ENCODE measurements at regions not wholly inside any gene's neighbourhood (a gene's known extent, or its start where the extent isn't known, plus 50 kb on each side); places are given as distances from the start of the nearest gene placed in this dataset.
"Not testable (repeated sequence)": the region's sequence is repeated elsewhere in the genome, so short reads cannot be mapped to it uniquely, and the experiment has no call there.

DNA sequence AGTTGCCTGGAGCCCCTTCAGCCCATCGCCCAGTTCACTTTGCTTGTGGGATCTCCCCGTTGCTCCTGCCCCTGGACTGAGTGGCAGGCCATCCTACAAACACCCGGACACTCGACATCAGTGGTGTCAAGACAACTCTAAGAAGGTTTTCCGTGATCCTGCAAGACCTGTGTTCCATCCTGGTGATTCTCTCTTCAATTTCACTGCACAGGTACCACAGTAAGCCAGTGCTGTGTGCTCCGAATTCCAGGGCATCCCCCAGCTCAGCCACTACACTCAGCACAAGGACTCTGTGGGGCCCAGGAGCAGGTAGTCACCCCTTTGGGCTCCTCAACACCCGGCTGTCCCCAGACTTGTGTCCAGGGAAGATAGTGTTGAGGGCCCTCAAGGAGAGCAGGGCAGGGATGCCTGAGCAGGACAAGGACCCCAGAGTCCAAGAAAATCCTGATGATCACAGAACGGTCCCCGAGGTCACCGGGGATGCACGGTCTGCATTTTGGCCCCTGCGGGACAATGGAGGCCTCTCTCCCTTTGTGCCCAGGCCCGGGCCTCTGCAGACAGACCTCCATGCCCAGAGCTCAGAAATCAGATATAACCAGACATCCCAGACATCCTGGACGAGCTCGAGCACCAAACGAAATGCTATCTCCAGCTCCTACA, 146.9 kb upstream of the C1QTNF3 start:
- DNase-seq, result not testable (repeated sequence)

DNA sequence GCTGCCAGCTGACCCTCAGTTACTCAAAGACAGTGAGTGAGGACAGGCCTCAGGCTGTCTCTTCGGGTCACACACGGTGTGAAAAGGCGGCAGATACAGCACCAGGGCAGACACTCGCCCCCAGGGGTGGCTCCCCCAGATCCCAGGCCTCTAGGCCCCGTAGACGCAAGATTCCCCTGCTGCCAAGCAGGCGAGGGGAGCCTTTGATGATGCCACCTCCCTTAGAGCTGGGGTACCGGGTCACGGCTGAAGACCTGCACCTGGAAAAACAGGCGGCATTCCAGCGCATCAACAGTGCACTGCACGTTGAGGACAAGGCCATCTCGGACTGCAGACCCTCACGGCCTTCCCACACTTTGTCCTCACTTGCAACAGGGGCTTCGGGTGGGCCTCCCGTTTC, 147.5 kb upstream of the C1QTNF3 start:
- DNase-seq, result not testable (repeated sequence)

DNA sequence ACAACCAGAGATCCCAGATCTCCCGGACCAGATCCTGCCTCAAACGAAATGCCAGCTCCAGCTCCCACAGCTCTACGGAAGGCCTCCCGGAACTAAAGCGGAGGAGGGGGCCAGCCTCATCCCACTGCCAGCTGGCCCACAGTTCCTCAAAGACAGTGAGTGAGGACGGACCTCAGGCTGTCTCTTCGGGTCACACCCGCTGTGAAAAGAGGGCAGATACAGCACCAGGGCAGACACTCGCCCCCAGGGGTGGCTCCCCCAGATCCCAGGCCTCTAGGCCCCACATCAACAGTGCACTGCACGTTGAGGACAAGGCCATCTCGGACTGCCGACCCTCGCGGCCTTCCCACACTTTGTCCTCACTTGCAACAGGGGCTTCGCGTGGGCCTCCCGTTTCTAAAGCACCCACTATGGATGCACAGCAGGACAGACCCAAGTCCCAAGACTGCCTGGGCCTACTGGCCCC, 148.3 kb upstream of the C1QTNF3 start:
- not testable (repeated sequence) for DNase-seq

DNA sequence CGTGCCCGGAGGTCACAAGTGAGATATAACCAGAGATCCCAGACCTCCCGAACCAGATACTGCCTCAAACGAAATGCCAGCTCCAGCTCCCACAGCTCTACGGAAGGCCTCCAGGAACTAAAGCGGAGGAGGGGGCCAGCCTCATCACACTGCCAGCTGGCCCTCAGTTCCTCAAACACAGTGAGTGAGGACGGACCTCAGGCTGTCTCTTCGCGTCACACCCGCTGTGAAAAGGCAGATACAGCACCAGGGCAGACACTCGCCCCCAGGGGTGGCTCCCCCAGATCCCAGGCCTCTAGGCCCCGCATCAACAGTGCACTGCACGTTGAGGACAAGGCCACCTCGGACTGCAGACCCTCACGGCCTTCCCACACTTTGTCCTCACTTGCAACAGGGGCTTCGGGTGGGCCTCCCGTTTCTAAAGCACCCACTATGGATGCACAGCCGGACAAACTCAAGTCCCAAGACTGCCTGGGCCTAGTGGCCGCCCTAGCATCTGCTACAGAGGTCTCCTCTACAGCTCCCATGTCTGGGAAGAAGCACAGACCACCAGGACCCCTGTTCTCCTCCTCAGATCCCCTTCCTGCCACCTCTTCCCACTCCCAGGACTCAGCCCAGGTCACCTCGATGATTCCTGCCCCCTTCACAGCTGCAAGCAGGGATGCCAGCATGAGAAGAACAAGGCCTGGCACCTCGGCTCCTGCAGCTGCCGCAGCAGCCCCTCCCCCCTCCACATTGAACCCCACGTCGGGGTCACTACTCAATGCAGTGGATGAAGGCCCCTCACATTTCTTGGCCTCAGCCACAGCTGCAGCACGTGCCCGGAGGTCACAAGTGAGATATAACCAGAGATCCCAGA, 149.3 kb upstream of the C1QTNF3 start:
- DNase-seq, result not testable (repeated sequence)

DNA sequence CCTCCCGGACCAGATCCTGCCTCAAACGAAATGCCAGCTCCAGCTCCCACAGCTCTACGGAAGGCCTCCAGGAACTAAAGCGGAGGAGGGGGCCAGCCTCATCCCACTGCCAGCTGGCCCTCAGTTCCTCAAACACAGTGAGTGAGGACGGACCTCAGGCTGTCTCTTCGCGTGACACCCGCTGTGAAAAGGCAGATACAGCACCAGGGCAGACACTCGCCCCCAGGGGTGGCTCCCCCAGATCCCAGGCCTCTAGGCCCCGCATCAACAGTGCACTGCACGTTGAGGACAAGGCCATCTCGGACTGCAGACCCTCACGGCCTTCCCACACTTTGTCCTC, 149.9 kb upstream of the C1QTNF3 start:
- DNase-seq, result not testable (repeated sequence)

DNA sequence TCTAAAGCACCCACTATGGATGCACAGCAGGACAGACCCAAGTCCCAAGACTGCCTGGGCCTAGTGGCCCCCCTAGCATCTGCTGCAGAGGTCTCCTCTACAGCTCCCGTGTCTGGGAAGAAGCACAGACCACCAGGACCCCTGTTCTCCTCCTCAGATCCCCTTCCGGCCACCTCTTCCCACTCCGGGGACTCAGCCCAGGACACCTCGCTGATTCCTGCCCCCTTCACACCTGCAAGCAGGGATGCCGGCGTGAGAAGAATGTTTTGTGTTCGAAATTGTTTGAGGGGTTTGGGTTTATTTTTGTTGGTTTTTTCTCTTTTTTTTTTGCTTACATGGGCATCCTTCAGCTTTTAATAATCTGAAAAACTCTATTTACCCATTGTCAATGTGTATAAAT, 150.3 kb upstream of the C1QTNF3 start:
- DNase-seq, result not testable (repeated sequence)

DNA sequence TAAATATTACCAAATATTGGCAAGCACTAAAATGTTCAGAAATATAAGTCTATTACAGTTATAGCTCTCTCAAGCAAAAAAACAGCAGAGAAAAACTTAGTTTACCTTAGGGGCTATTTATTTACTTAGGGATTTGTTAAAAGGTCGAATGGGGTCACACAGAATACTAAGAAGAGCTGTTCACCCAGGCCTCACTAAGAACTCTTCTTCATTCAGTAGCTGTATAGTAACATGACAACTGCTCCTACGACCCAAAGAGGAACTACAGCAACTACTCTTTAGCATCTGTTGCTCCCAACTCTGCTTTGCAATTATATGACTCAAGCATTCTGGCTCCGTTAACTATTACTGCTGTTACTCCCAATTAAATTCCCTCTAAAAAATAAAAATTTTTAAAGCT, 150.8 kb upstream of the C1QTNF3 start:
- DNase-seq, result not testable (repeated sequence)

DNA sequence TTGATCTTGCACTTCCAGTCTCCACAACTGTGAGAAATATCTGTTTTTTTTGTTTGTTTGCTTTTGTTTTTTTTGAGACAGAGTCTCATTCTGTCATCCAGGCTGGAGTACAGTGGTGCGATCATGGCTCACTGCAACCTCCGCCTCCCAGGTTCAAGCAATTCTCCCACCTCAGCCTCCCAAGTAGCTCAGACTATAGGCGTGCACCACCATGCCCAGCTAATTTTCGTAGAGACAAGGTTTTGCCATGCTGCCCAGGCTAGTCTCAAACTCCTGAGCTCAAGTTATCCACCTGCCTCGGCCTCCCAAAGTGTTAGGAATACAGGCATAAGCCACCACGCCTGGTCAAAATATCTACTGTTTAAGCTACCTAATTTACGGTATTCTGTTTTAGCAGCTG, 153.1 kb upstream of the C1QTNF3 start:
- DNase-seq, result not testable (repeated sequence)

DNA sequence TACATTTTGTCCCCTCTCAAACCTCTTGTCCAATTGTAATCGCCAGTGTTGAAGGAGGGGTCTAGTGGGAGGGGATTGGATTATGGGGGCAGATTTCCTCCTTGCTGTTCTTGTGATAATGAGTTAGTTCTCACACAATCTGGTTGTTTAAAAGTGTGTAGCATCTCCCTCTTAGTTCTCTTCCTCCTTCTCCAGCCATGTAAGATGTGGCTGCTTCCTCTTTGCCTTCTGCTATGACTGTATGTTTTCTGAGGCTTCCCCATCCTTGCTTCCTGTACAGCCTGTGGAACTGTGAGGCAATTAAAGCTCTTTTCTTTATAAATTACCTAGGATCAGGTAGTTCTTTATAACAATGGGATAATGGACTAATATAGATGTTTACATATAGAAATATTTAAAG, 162.3 kb upstream of the C1QTNF3 start:
- DNase-seq, result not testable (repeated sequence)

DNA sequence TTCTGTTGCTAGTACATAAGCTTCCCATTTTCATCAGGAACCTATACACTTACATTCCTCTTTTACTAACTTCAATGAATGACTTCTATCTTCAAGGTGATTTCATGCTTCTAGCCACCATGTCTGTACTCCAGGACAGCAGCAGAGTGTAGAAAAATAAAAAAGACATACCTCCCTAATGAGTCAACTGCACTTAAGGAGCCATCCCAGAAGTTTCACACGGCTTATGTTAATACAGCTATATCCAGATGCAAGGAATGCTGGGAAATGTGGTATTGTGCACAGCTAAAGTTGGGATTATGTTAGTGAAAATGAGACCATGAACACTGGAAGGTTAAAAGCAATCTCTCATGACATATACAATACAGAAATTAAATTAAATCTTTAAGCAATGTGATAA, 174.4 kb upstream of the C1QTNF3 start:
- not testable (repeated sequence) for DNase-seq

DNA sequence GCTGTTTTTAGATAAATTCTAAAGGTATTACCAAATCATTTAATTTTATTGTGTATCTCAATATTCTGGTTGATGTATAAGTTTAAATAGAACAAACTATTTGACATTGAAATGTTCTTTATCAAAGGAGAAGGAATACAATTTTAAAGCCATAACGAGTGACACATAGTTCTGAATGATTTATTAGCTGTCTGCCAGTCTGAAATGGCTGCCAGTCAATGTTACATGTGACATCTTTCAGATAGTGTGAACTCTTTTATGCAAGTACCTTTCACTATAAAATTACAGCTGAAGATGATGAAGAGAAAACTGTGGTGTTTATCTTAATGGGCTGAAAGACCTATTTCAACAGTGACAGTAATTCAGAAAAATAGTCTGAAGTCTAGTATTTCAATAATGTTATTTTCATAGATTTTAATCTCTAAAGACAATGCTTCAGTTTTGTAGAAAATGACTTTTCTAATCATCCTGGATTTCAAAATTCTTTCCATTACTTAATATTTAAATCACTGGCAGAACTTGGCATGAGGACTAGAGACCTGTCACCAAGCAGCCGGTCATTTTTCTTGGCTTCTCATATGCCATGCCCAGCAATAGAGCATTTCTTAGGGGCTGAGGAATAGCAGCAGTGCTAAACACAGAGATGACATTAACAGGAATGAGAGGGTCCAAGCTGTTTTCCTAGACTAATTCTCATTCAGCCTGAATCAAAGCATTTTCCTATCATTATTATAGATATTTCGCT, 178.5 kb upstream of the C1QTNF3 start:
- not testable (repeated sequence) for DNase-seq

DNA sequence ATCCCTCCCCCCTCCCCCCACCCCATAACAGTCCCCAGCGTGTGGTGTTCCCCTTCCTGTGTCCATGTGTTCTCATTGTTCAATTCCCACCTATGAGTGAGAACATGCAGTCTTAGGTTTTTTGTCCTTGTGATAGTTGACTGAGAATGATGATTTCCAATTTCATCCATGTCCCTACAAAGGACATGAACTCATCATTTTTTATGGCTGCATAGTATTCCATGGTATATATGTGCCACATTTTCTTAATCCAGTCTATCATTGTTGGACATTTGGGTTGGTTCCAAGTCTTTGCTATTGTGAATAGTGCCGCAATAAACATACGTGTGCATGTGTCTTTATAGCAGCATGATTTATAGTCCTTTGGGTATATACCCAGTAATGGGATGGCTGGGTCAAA, 180.1 kb upstream of the C1QTNF3 start:
- not testable (repeated sequence) for DNase-seq

DNA sequence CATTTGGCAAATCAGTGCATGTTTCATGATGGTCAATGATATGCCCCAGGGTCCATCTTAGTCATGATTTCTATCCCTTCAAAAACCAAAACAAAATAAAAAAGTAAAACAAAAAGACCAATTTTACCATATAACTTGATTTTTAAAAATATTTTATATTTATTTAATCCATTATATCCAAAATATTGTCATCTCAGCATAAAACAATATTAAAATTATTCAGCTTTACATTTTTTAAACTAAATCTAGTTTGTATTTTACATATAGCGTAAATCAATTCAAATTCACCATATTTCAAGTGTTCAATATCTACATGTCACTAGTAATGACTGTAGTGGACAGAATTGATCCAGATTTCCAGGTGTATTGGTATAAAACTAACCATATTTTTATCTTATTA, 187.4 kb upstream of the C1QTNF3 start:
- DNase-seq, result not testable (repeated sequence)

DNA sequence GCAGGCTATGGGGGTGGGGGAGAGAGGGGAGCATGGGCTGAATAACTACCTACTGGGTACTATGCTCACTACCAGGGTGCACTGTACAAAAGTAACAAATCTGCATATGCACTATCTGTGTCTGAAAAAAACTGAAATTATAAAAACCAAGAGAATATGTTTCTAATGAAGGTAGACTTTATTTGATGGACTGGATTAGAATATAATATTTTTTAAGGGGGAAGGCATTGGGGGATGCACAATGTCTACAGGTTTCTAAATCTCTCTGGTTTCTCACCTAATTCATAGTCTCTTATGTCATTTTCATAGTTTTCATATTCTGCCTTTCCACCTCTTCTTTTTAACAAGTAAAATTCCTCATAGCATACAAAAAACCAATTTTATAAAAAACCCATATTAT, 200.8 kb upstream of the C1QTNF3 start:
- not testable (repeated sequence) for DNase-seq

DNA sequence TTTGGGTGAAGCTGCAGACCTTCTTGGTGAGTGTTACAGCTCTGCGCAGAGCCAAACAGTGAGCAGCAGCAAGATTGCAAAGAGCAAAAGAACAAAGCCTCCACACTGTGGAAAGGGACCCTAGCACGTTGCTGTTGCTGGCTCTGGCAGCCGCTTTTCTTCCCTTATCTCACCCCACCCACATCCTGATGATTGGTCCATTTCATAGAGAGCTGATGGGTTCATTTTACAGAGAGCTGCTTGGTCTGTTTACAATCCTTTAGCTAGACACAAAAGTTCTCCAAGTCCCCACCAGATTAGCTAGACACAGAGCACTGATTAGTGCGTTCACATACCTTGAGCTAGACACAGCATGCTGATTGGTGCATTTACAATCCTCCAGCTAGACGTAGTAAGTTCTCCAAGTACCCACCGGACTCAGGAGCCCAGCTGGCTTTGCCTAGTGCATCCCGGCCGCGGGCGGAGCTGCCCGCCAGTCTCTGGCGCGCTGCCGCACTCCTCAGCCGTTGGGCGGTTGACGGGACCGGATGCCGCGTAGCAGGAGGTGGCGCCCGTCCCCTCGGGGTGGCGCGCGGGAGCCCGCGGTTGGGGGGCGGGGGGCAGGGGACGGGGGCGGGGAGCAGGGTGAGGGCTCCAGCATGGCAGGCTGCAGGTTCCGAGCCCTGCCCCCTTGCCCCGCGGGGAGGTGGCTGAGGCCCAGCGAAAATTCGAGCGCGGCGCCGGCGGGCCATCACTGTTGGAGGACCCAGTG, 201.4 kb upstream of the C1QTNF3 start:
- DNase-seq, result not testable (repeated sequence)

DNA sequence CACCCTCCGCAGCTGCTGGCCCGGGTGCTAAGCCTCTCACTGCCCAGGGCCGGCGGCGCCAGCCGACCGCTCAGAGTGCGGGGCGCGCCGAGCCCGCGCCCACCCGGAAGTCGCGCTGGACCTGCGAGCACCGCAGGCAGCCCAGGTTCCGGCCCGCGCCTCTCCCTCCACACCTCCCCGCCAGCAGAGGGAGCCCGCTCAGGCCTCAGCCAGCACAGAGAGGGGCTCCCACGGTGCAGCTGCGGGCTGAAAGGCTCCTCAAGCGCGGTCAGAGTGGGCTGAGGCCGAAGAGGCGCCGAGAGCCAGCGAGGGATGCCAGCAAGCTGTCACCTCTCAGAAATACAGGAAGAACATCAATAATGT, 202.0 kb upstream of the C1QTNF3 start:
- DNase-seq, result not testable (repeated sequence)

DNA sequence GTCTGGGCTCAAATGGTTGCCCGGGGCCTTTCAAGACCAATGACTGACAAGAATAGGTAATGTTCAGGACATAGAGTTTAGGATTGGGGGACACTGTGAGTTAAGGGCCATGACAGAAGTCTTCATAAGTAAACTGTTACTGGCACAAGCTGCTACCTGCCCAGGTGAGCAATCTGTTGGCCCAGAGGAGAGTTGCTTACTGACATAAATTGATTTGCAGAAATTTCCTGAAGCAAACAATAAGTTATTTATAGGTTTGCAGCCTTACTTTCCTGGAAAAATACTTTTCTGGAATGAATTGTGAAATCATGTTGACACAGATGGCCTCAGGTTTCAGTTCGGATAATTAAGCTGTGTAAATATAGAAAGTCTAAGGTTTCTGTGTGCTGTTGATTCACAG, 202.8 kb upstream of the C1QTNF3 start:
- DNase-seq, result not testable (repeated sequence)

DNA sequence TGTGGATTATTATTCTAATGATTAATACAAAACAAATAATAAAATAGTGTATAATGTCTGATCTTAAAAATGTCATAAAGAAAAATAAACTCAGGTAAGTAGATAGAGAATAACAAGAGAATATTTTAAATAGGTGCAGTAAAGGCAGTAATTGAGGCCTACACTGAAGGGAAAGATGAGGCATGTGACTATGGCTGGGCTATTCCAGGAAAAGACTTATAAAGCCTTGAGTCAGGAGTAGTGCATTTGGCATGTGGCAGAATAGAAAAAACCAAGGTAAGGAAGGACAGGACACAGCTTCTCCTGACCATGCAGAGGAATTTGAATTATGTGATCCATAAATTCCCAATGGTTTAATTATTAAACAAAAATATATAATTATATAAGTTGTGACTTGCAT, 215.6 kb upstream of the C1QTNF3 start:
- DNase-seq, result not testable (repeated sequence)

DNA sequence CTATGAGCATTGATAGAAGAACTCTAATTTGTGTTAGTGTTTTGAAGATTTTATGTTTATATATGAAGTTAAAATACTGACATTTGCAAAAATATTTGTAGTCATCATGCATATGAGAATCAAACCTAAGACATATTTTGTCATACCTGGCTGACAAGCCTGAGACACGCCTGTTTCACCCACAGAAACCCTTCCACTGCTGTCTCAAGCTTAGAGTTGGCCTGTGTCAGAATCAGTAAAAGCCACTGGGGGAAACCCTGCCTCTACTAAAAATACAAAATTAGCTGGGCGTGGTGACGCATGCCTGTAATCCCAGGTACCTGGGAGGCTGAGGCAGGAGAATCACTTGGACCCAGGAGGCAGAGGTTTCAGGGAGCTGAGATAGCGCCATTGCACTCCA, 218.0 kb upstream of the C1QTNF3 start:
- not testable (repeated sequence) for DNase-seq

DNA sequence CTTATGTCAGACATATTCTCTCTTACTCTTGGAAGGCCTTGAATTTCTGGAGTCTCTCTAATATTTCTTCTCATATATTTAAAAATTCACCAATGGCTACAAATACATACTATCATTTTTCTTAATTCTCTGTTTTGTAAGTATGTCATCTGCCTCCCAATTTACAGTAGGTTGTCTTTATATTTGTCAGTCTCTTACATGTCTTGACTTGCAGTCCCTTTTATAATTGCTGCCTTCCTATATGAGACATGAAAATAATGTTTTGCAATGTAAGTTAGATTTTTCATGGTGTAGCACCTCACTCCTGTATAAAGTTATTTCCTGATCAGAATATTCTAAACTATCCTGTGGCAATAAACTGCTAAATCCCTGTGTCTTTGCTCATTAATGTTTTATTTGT, 223.1 kb upstream of the C1QTNF3 start:
- not testable (repeated sequence) for DNase-seq

DNA sequence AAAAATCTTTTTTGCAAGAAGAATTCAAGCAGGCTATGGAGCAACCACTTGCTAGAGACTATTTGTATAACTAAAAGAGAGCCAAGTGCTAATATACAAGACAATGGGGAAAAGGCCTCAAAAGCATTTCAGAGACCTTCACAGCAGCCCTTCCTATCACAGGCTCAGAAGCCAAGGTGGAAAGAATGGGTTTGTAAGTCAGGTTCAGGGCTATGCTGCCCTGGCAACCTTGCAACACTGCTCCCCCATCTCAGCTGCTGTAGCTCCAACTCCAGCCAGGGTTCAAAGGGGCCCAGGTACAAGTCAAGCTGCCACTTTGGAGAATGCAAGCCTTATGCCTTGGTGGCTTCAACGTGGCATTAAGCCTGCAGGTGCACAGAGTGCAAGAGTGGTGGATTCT, 253.7 kb upstream of the C1QTNF3 start:
- not testable (repeated sequence) for DNase-seq

DNA sequence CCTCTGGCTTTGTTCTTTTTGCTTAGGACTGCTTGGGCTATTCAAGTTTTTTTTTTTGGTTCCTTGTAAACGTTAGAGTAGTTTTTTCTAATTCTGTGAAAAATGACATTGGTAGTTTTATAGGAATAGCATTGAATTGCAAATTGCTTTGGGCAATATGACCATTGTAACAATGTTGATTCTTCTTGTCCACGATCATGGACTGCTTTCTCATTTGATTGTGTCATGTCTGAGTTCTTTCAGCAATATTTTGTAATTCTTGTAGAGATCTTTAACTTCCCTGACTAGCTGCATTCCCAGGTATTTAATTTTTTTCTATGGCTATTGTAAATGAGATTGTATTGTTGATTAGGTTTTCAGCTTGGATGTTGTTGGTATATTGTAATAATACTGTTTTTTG, 286.2 kb upstream of the C1QTNF3 start:
- DNase-seq, result not testable (repeated sequence)

DNA sequence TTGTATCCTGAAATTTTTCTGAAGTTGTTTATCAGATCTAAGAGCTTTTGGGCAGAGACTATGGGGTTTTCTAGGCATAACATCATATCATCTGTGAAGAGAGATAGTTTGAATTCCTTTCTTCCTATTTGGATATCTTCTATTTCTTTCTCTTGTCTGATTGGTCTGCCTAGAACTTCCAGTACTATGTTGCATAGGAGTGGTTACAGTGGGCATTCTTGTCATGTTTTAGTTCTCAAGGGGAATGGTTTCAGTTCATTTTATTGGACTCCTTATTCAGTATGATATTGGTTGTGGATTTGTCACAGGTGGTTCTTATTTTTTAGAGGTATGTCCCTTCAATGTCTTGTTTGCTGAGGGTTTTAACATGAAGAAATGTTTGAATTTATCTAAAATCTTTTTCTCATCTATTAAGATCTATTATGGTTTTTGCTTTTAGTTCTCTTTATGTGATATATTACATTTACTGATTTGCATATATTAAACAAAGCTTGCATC, 286.6 kb upstream of the C1QTNF3 start:
- not testable (repeated sequence) for DNase-seq
